NOMO-1 treated with DMSO at 0.1 percent for 48 hours (cell line): ENCODE measurements at regions not wholly inside any gene's neighbourhood (a gene's known extent, or its start where the extent isn't known, plus 50 kb on each side); places are given as distances from the start of the nearest gene placed in this dataset.

Source experiments
- DNase-seq: peaks from one replicate; lab custom pipeline; 2025; ENCODE audit not compliant: unreplicated experiment; lab: John Stamatoyannopoulos, UW

GRCh38 chr2:144595686-144596072 is 75.8 kb upstream of the ZEB2 start:
- no peak for DNase-seq

GRCh38 chr2:144595279-144595678 is 75.4 kb upstream of the ZEB2 start:
- DNase-seq = no peak

- DNase-seq = no peak
Observed at GRCh38 chr2:144593803-144594202, 73.9 kb upstream of the ZEB2 start.

DNA sequence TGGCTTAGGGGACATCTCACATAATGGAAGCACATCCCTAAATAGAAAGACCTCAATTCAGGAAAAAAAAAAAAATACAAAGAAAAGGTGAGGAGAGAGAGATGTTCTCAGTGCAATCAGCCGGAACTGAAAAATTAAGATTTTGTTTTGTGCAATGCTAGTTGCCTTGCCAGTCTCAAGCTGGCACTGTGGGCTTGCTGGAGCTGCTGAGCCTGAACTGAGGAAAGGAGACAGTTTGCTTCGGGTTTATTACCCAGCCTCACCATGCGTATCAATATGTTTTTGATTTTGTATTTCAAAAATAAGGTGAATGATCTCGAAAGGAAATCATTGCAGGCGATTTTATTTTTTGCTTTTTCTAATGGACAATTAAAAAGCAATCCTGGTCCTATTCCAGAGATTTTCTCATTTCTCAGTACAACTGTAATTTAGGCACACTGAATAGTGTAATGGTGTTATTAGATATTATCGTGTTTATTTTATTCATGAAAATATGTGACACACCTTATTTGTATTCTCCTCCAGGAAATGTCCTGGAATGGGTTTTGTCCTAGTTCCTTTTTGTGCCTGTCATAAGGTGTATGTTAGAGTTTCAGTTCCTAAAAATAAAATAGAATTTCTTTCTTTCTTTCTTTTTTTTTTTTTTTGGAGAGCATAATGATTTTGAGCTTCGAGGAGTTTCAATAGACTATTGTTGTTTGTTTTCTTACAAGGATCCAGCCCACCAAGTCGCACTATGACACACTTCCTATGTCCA is 72.8 kb upstream of the ZEB2 start:
- DNase-seq = peak; percentile 55

- DNase-seq = no peak
Observed at GRCh38 chr2:144587306-144587705, 67.4 kb upstream of the ZEB2 start.

DNA sequence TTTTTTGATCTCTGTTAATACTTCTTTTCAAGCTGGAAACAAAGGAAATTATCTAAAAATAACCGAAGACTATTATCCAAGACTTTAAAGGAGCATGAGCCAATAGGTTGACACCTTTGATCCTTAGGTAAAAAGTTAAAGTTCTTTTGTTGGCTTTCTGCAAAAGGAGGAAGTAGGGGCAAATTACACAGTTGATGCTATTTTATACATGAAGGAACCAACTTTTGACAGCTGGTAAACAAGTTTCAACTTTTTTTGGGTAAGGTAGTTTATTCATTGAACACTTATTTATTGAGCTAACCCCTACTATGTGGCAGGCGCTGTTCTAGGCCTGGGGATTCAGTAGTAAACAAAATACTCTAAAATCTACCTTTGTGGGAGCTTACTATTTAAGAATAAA is 66.6 kb upstream of the ZEB2 start:
- peak; percentile 27 for DNase-seq

- no peak for DNase-seq
Observed at GRCh38 chr2:144583741-144584453, 64.0 kb upstream of the ZEB2 start.

- DNase-seq = no peak
Observed at GRCh38 chr2:144583381-144583729, 63.4 kb upstream of the ZEB2 start.

DNA sequence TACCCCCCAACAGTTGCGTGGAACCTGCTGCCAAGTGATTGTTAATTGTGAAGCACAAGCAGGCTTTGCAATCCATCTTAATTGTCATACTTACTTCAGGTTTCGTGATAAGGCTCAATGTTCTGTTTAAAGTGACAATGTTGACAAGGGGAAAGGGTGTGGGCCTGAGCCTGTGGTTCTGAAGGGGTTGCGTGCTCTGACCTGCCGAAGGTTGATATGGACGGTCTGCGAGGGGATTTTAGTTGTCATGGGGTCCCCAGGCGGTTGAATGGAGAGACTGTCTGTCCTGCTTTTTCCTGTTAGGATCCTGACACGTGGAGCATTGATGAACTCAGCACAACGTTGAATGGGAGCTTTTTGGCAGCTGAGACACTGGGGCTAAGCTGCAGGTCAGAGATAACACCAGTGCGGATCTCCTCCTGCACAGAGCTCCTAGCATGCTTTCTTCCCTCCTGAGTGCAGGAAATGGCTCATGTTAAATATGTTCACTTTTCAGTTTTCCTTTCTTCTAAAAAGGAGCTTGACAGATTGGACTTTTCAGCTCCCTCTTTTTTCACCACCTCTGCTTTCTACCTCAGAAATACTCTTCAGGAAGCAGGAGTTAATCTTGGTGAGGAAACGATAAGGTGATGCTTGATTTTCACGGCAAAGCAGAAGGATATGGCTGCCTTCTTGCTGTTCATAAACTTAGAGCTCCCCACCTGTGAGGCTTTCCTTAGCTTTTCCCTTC is 62.9 kb upstream of the ZEB2 start:
- no peak for DNase-seq

DNA sequence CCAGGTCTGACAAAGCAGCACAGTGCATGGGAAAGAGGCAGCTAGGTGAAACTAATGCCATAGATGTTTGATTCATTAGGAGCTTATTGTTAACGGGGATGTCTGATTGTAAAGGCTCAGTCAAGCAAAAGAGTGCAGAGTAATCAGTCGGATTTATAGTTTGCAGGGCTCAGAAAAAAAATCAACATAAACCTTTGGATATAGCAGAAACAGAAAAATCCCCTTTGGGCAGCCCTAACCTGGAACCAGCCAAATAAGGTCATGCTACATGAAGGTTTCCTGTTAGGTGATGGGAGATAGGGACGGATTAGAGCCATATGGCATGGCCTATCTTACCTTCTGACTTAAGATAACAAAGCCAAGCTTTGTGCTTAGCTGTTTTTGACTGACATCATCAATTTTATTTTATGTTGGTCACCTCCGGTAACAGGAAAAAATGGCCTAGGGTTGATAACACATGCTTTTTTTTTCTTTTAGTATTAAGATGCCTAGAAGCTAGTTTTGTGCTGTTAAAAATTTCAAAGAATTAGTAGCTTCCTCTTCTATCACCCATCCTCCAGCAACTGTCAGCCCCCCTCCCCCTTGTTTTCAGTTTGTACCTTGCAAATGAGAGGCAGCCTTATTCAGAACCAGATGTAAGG is 60.7 kb upstream of the ZEB2 start:
- peak; percentile 20 for DNase-seq

DNA sequence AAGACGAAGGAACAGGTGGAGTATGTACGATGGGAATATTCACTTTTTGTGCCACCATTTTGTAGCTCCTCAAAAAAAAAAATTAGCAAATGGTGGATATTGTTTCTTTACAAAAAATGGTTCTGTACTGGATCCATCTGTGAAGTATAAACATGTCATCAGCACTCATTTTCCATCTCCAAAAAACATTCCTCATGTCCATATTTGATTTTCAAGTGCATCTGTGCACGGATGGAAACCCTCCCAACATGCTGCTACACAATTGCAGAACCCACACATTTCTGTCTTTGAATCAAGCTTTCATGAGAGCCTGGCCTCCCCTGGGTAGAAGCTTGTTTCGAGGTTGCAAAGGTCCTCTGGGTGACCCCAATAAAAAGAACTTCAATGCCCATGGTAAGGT is 59.6 kb upstream of the ZEB2 start:
- no peak for DNase-seq

DNA sequence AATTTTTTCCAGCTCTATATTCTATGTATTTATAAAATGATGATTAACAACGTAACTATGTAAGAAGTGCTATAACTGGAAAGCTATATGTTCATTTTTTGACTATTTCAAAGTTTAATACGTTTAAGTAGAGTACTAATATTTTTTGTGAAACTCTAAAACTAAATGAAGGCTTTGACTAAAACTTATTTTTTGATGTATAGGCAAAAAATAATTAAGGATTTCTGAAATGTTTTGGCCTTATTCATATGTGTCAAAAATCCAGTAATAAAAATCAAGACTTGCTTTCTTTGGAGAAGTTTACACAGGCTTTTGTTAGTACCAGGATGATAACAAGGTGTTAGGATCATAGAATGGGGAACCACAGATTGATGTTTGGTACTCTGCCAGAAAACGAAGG is 58.2 kb upstream of the ZEB2 start:
- DNase-seq = no peak

DNA sequence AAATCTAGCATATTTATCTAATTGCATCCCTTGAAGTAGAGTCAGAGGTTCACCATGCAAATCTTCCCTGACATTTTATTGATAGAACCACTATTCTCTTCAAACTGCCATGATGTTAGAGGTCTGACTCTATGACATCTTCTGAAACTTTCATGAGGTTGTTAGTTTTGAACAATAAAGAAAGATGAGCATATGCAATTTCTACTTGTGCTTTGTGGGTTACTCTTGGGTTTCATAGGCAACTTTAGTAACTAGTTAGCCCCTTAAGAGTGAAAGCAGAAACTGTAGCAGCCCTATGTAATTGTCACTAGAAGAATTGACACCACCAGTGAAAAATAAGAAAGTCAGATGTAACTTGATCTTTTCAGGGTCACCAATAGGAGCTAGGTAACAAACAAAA is 53.1 kb upstream of the ZEB2 start:
- no peak for DNase-seq

DNA sequence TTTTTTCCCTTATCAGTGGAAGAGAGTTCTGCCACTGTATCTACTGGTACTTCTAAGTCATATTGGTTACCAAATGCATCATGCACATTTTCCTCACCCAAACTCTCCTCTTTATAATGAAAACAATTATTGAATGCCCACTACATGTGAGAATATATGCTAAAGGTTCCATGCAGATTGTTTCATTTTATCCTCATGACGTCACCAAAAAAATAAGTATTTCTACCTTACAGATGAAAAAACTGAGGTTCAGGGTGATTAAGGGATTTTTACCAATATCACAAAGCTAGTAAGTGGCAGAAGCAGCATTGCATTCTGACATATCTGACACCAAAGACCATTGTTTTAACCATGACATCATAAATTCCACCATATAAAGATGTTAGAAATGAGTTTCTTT is 51.9 kb upstream of the ZEB2 start:
- DNase-seq = no peak

DNA sequence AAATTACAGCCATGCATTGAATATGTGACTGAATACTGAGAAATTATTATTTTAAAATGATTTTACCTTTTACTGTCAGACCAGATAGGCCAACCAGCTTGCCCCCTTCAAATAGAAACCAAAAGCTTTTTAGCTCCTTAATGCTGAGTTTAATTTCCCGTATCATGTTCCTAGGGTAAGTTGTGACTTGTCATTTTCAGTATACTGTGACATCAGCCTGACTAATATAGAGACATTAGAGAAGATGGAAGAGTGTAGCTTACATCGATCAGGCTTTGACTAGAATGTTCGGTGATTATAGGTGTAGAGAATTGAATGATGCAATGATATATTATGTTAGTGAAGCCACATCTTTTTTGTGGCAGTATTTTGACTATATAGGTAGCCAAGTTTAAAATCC is 50.6 kb upstream of the ZEB2 start:
- DNase-seq = no peak
